AG04450 (cell line): ENCODE measurements at regions not wholly inside any gene's neighbourhood (a gene's known extent, or its start where the extent isn't known, plus 50 kb on each side); places are given as distances from the start of the nearest gene placed in this dataset.

ENCODE experiments used
- CTCF ChIA-PET: fragments of 300-600, 350-600 bp; formaldehyde crosslinking; extraction: SDS; loops from one replicate; lab custom pipeline; 2022; ENCODE audit warnings: antibody characterized with exemption, inconsistent platforms; lab: Charles Lee
- POLR2A ChIA-PET: fragments of 350-600 bp; formaldehyde crosslinking; extraction: SDS; loops from one replicate; lab custom pipeline; 2021; ENCODE audit warnings: antibody characterized with exemption, inconsistent platforms; lab: Yijun Ruan, JAX
- DNase-seq: peaks from one replicate; pipeline ENCODE4 v3.0.0-alpha.2; 2011; ENCODE audit warnings: low read depth, low spot score
- H3K27ac ChIP-seq: one replicate; pipeline ENCODE4 v1.5.1; 2012; ENCODE audit warnings: low read depth, low read length, control low read depth
- H3K27me3 ChIP-seq: one replicate; pipeline ENCODE4 v1.6.0; 2012; ENCODE audit warnings: low read length; ENCODE audit not compliant: control insufficient read depth, insufficient read depth
- H3K4me3 ChIP-seq: 2 replicates; pipeline ENCODE4 v1.5.1; 2011; ENCODE audit warnings: mild to moderate bottlenecking, low read depth, low read length, control low read depth
- H3K9me3 ChIP-seq: 2 replicates; pipeline ENCODE4 v1.5.1; 2012; ENCODE audit warnings: low read length; ENCODE audit not compliant: control insufficient read depth, insufficient read depth
- CTCF ChIP-seq: IDR thresholded peaks from 2 replicates; pipeline ENCODE4 v1.5.1; 2011; ENCODE audit warnings: low read depth, low read length, control low read depth, inconsistent platforms

- H3K9me3 ChIP-seq: peaks cover 4% of the 10 kb centered on the region; the same call in 1 of the 2 replicates
- ChIA-PET POLR2A (no interaction called here), CTCF (interaction anchor here (0.6 to 2.5 kb wide), 2 partner anchors 21 to 471 kb away, joined by 4 to 8 read pairs; no protein-coding TSS in a partner anchor)
- no peak for TF ChIP-seq CTCF
- H3K27ac ChIP-seq: no peak overlapping the region
- no peak for DNase-seq
- H3K27me3 ChIP-seq: no peaks in the 10 kb centered on the region
- no peak overlapping the region for H3K4me3 ChIP-seq
Observed at GRCh38 chr5:174972291-174972690, 247.9 kb downstream of the MSX2 start.

GRCh38 chr5:174971210-174971609 is 246.8 kb downstream of the MSX2 start:
- TF ChIP-seq CTCF: no peak
- no peak for DNase-seq
- Histone ChIP-seq H3K27ac (no peak overlapping the region), H3K9me3 (peaks cover 4% of the 10 kb centered on the region; the same call in 1 of the 2 replicates), H3K4me3 (no peak overlapping the region), H3K27me3 (no peaks in the 10 kb centered on the region)
- CTCF ChIA-PET: interaction anchor here (2.5 kb wide), 1 partner anchor 20 kb away, joined by 8 read pairs; no protein-coding TSS in a partner anchor
- POLR2A ChIA-PET: no interaction called here

GRCh38 chr5:174970502-174970901 is 246.1 kb downstream of the MSX2 start:
- no peak overlapping the region for H3K4me3 ChIP-seq
- ChIA-PET POLR2A (no interaction called here), CTCF (interaction anchor here (2.5 kb wide), 1 partner anchor 20 kb away, joined by 8 read pairs; no protein-coding TSS in a partner anchor)
- TF ChIP-seq CTCF: no peak
- no peak overlapping the region for H3K27ac ChIP-seq
- H3K27me3 ChIP-seq: no peaks in the 10 kb centered on the region
- peaks cover 4% of the 10 kb centered on the region; the same call in 1 of the 2 replicates for H3K9me3 ChIP-seq
- DNase-seq: no peak

GRCh38 chr5:174953871-174954270 is 229.5 kb downstream of the MSX2 start:
- DNase-seq: no peak
- Histone ChIP-seq H3K9me3 (no peaks in the 10 kb centered on the region), H3K27me3 (no peaks in the 10 kb centered on the region), H3K4me3 (no peak overlapping the region), H3K27ac (no peak overlapping the region)
- ChIA-PET POLR2A (no interaction called here), CTCF (interaction anchor here (0.7 to 2.6 kb wide), 2 partner anchors 44 to 490 kb away, joined by 3 to 9 read pairs; partner anchors contain the start of gene DRD1)
- no peak for TF ChIP-seq CTCF

GRCh38 chr5:174951151-174951780 is 226.9 kb downstream of the MSX2 start:
- H3K27ac ChIP-seq: no peak overlapping the region
- ChIA-PET CTCF (interaction anchor here (0.5 to 6.0 kb wide), 13 partner anchors 20 to 529 kb away, joined by 3 to 51 read pairs (median 7); partner anchors contain the start of gene DRD1), POLR2A (no interaction called here)
- H3K4me3 ChIP-seq: no peak overlapping the region
- TF ChIP-seq CTCF: peak; percentile 93
- DNase-seq: peak; percentile 67
- no peaks in the 10 kb centered on the region for H3K27me3 ChIP-seq
- no peaks in the 10 kb centered on the region for H3K9me3 ChIP-seq
